Loucy (cell line): ENCODE measurements at regions not wholly inside any gene's neighbourhood (a gene's known extent, or its start where the extent isn't known, plus 50 kb on each side); places are given as distances from the start of the nearest gene placed in this dataset.

Experiments
- H2AFZ ChIP-seq: fragments of 200-600 bp; sonication (generic); 2 replicates; pipeline ENCODE4 v1.6.0; 2016; ENCODE audit warnings: antibody characterized with exemption, mild to moderate bottlenecking, low read length, moderate library complexity
- H3F3A ChIP-seq: fragments of 200-600 bp; 2 replicates; pipeline ENCODE4 v1.6.0; 2016; ENCODE audit warnings: antibody characterized with exemption, low read depth, mild to moderate bottlenecking
- H3K27me3 ChIP-seq: fragments of 200-600 bp; sonication (generic); 2 replicates; pipeline ENCODE4 v1.6.1; 2014; ENCODE audit warnings: low read length, mild to moderate bottlenecking; ENCODE audit not compliant: insufficient read depth, poor library complexity, severe bottlenecking
- H3K36me3 ChIP-seq: fragments of 200-600 bp; sonication (generic); 2 replicates; pipeline ENCODE4 v1.6.1; 2016; ENCODE audit warnings: low read length; ENCODE audit not compliant: insufficient read depth
- H3K4me1 ChIP-seq: fragments of 200-600 bp; sonication (generic); 2 replicates; pipeline ENCODE4 v1.5.1; 2014; ENCODE audit warnings: low read length, mild to moderate bottlenecking; ENCODE audit not compliant: insufficient read depth, poor library complexity, severe bottlenecking
- H3K4me2 ChIP-seq: fragments of 200-600 bp; sonication (generic); 2 replicates; pipeline ENCODE4 v1.6.0; 2014; ENCODE audit warnings: antibody characterized with exemption, low read length, low read depth, mild to moderate bottlenecking; ENCODE audit not compliant: poor library complexity, severe bottlenecking
- H3K4me3 ChIP-seq: fragments of 200-600 bp; sonication (generic); 2 replicates; pipeline ENCODE4 v1.5.1; 2014; ENCODE audit warnings: low read length, mild to moderate bottlenecking, mixed read lengths; ENCODE audit not compliant: poor library complexity, severe bottlenecking
- H3K79me2 ChIP-seq: fragments of 200-600 bp; sonication (generic); 2 replicates; pipeline ENCODE4 v1.6.1; 2014; ENCODE audit warnings: low read length; ENCODE audit not compliant: insufficient read depth
- H3K9ac ChIP-seq: fragments of 200-600 bp; sonication (generic); 2 replicates; pipeline ENCODE4 v1.6.0; 2014; ENCODE audit warnings: mild to moderate bottlenecking, low read depth, low read length, moderate library complexity; ENCODE audit not compliant: poor library complexity, severe bottlenecking
- H3K9me2 ChIP-seq: fragments of 200-600 bp; sonication (generic); replicated peaks from 2 replicates; pipeline ENCODE4 v1.6.1; 2016; ENCODE audit warnings: low read depth, low read length, mixed read lengths
- H3K9me3 ChIP-seq: fragments of 200-600 bp; sonication (generic); 2 replicates; pipeline ENCODE4 v1.6.1; 2014; ENCODE audit warnings: mild to moderate bottlenecking, antibody characterized with exemption, low read length, low read depth; ENCODE audit not compliant: insufficient read depth
- H4K20me1 ChIP-seq: fragments of 200-600 bp; sonication (generic); 2 replicates; pipeline ENCODE4 v1.6.0; 2014; ENCODE audit warnings: antibody characterized with exemption, low read length, mild to moderate bottlenecking; ENCODE audit not compliant: insufficient read depth, poor library complexity, severe bottlenecking
- EZH2phosphoT487 ChIP-seq: fragments of 200-600 bp; IDR thresholded peaks from 2 replicates; pipeline ENCODE4 v1.6.1; 2018; ENCODE audit warnings: antibody characterized with exemption, mild to moderate bottlenecking, moderate library complexity, borderline replicate concordance
- TF ChIP-seq, protein P1 (sequence below): fragments of 200-600 bp; sonication (generic); conservative IDR thresholded peaks from 2 replicates; pipeline ENCODE4 v1.5.1; 2014; ENCODE audit warnings: mild to moderate bottlenecking, antibody characterized with exemption, low read length

DNA sequence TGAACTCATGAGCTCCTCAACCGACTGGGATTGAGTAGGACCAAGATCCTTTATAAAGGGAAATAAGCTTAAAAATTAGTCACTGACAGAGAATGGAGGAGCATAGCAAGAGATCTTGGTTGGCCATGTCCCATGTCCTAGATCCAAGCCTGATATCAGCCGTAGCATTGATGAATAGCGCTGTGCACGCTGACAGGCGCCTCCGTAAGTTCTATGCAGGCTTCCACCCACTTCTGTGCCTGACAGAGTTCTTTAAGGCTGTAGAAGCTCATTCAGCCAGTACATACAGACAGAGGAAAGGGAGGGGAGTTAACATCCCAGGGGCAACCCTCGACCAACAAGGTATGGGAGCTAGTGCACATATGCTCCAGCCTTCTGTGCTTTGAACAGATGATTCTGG, 251.7 kb upstream of the TBC1D5 start:
- H3K9me3 ChIP-seq = no peaks in the 10 kb centered on the region

DNA sequence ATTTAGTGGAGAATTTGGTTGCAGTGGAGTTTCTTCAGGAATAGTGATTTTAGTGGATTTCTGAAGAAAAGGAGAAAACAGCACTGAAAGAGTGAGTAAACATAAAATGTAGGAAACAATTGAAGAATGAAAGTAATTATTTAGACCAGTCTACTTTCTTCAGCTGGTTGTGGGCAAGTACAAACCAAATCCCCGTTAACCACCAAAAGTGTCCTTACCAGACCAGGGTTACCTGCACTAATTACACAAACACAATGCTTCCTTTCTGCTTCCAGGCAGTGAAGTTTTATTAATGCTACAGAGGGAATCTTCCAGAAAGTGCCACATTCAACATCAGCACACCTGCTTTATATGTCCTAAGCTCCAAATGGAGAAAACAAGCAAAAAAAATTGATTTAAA, 248.0 kb upstream of the TBC1D5 start:
- Histone ChIP-seq H3K9ac (peak overlapping the region; percentile 16), H3K4me3 (no peak overlapping the region), H3K9me3 (no peaks in the 10 kb centered on the region), H3K27me3 (no peaks in the 10 kb centered on the region), H3K36me3 (no peaks in the 10 kb centered on the region), H3K4me1 (peaks cover 84% of the 10 kb centered on the region), H3F3A (peaks cover 4% of the 10 kb centered on the region), H3K79me2 (peaks cover 6% of the 10 kb centered on the region; the same call in 1 of the 2 replicates), H4K20me1 (no peaks in the 10 kb centered on the region), H3K9me2 (no peaks in the 10 kb centered on the region), H2AFZ (no peak overlapping the region), H3K4me2 (peak overlapping the region; percentile 11)
- no peak for TF ChIP-seq EZH2phosphoT487
- TF ChIP-seq, protein P1, sequence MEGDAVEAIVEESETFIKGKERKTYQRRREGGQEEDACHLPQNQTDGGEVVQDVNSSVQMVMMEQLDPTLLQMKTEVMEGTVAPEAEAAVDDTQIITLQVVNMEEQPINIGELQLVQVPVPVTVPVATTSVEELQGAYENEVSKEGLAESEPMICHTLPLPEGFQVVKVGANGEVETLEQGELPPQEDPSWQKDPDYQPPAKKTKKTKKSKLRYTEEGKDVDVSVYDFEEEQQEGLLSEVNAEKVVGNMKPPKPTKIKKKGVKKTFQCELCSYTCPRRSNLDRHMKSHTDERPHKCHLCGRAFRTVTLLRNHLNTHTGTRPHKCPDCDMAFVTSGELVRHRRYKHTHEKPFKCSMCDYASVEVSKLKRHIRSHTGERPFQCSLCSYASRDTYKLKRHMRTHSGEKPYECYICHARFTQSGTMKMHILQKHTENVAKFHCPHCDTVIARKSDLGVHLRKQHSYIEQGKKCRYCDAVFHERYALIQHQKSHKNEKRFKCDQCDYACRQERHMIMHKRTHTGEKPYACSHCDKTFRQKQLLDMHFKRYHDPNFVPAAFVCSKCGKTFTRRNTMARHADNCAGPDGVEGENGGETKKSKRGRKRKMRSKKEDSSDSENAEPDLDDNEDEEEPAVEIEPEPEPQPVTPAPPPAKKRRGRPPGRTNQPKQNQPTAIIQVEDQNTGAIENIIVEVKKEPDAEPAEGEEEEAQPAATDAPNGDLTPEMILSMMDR = no peak

More for the DNA sequence above, 251.7 kb upstream of the TBC1D5 start:
- Histone ChIP-seq H2AFZ (no peak overlapping the region), H4K20me1 (no peaks in the 10 kb centered on the region), H3K79me2 (0 out of 2 replicates have a peak, but pooled peaks cover under 1% of the 10 kb centered on the region), H3K9ac (peak overlapping the region; percentile 34), H3K27me3 (no peaks in the 10 kb centered on the region), H3K4me1 (peaks cover 65% of the 10 kb centered on the region), H3K4me3 (no peak overlapping the region), H3K9me2 (no peaks in the 10 kb centered on the region), H3F3A (no peaks in the 10 kb centered on the region), H3K36me3 (no peaks in the 10 kb centered on the region), H3K4me2 (no peak overlapping the region)
- no peak for TF ChIP-seq EZH2phosphoT487
- TF ChIP-seq, protein P1 = no peak

DNA sequence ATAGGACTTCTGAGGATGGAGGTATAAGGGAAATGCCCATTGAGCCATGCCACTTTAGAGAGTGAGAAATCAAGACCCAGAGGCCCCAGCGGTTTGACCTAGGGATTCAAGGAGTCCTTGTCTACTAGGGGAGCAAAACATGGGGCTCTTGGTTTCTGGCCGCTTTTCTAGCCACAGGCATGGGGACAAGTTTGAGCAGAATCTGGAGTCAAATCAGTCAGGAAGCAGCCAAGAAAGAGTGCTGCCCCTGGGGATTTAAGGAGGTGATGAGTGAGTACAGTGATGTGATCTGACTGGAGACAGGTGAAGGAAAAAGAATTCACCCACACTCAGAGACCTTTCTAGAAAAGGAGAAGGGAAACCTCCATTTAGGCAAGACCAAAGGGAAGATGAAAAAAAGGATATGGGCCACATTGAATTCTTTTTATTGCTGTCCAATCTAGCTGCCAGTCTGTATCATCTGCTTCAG, 244.0 kb upstream of the TBC1D5 start:
- Histone ChIP-seq H3K9me3 (no peaks in the 10 kb centered on the region), H3K4me2 (peak overlapping the region; percentile 87)
- TF ChIP-seq EZH2phosphoT487 = no peak
- TF ChIP-seq, protein P1 = no peak

More for the DNA sequence above, 244.0 kb upstream of the TBC1D5 start:
- peak overlapping the region; percentile 16 for H3K4me3 ChIP-seq
- peaks cover 37% of the 10 kb centered on the region for H3F3A ChIP-seq
- no peak overlapping the region for H2AFZ ChIP-seq
- H3K9me2 ChIP-seq = no peaks in the 10 kb centered on the region
- H4K20me1 ChIP-seq = no peaks in the 10 kb centered on the region
- peaks cover 97% of the 10 kb centered on the region for H3K4me1 ChIP-seq
- H3K36me3 ChIP-seq = no peaks in the 10 kb centered on the region
- no peaks in the 10 kb centered on the region for H3K27me3 ChIP-seq
- H3K79me2 ChIP-seq = peaks cover 6% of the 10 kb centered on the region; the same call in 1 of the 2 replicates
- peak overlapping the region; percentile 90 for H3K9ac ChIP-seq
